DMS53 (cell line): ENCODE measurements at regions not wholly inside any gene's neighbourhood (a gene's known extent, or its start where the extent isn't known, plus 50 kb on each side); places are given as distances from the start of the nearest gene placed in this dataset.

Experiments
- DNase-seq: peaks from one replicate; lab custom pipeline; 2025; lab: John Stamatoyannopoulos, UW

DNA sequence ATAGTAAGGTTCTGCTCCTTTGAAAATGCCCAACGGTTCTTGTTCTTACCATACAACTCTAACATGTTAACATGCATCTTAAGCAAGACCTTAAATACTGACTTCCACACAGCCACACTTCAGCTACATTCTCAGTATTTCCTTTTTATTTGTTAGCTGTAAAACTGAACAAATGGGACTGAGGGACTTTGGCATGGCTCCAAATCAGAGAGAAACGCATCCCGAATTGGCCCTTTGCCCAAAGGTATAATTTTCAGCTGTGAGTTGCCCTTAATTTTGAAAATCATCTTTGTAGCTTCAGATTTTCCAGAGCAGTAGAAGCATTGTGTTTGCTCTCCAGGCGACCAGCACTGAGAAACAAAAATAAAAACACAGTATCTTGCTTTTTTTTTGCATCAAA lies 56.4 kb downstream of the NEUROD6 start:
- no peak for DNase-seq

- no peak for DNase-seq
Observed at GRCh38 chr7:31271641-31272405, 68.7 kb downstream of the NEUROD6 start.

DNA sequence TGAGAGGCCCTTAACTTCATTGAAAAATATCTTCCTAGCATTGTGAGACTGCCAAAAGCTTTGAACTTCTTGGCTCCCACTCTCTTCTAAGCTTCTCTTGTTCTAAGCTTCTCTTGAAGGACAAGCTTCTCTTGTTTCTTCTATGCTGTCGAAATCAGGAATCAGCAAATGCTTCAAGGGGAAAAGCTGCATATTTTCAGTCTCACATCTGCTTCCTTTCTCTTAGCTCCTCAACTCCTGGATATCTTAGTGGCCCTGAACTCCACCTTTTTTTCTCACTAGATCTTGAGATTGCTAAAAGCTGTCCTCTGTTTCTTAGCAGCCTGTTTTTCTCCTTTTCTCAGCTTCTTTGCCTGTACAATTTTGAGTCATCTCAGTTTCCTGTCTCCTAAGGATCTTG lies 73.0 kb downstream of the NEUROD6 start:
- DNase-seq = no peak

DNA sequence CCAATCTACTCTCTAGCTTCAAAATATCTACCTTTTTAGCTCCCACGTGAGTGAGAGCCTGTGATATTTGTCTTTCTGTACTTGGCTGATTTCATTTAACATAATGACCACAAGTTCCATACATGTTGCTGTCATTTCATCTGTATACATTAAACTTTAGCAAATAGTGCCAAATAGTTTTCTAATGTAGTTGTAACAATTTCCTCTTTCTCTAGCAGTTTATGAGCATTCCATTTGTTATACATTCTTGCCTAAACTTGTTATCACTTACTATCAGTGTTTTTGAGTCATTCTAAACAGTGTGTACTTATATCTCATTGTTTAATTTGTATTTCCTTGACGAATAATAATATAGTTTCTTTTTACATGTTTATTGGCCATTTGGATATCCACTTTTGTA lies 77.2 kb downstream of the NEUROD6 start:
- no peak for DNase-seq

- DNase-seq = no peak
Observed at GRCh38 chr7:31261341-31261740, 79.2 kb downstream of the NEUROD6 start.

DNA sequence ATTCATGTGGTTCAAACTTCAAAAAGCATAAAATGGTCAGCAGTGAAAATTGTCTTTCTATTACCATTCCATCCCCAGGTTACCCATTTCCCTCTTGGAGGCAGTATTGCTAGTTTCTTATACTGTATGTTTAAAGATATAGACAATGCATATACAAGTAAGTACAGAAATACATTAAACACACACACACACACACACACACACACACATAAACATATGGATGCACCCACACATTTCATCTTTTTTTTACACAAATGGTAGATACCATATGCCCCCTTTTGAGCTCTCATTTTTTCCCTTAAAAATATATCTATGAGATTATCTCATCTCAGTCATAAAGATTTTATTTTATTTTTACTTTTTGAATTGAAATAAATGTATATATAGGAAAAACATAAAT lies 79.7 kb downstream of the NEUROD6 start:
- DNase-seq = no peak

GRCh38 chr7:31258391-31258790 lies 82.1 kb downstream of the NEUROD6 start:
- DNase-seq = no peak

DNA sequence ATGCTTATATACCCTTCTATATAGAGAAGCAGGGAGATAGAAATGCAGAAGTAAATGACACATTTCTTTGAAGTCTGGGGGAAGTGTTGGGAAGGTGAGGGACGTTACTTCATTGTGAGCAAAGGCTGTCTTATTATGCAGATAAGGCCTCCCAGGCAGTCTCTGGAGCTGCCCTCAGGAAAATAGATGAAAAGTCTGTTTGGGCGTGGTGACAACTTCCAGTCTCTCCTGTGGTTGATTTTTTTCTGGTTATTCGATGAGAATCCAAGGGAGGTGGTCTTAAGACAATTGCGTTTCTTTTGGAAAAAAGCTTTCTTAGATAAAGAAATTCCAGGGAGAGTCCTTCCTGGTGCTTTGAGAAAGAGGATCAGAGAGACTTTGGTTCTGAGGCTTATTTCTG lies 84.0 kb downstream of the NEUROD6 start:
- DNase-seq = no peak

- no peak for DNase-seq
Observed at GRCh38 chr7:31254926-31255325, 85.6 kb downstream of the NEUROD6 start.

- no peak for DNase-seq
Observed at GRCh38 chr7:31253532-31253931, 87.0 kb downstream of the NEUROD6 start.

GRCh38 chr7:31251441-31251840 lies 89.1 kb downstream of the NEUROD6 start:
- DNase-seq = peak; percentile 14

- DNase-seq = no peak
Observed at GRCh38 chr7:31249671-31250070, 90.9 kb downstream of the NEUROD6 start.

- no peak for DNase-seq
Observed at GRCh38 chr7:31236868-31237267, 103.7 kb downstream of the NEUROD6 start.

DNA sequence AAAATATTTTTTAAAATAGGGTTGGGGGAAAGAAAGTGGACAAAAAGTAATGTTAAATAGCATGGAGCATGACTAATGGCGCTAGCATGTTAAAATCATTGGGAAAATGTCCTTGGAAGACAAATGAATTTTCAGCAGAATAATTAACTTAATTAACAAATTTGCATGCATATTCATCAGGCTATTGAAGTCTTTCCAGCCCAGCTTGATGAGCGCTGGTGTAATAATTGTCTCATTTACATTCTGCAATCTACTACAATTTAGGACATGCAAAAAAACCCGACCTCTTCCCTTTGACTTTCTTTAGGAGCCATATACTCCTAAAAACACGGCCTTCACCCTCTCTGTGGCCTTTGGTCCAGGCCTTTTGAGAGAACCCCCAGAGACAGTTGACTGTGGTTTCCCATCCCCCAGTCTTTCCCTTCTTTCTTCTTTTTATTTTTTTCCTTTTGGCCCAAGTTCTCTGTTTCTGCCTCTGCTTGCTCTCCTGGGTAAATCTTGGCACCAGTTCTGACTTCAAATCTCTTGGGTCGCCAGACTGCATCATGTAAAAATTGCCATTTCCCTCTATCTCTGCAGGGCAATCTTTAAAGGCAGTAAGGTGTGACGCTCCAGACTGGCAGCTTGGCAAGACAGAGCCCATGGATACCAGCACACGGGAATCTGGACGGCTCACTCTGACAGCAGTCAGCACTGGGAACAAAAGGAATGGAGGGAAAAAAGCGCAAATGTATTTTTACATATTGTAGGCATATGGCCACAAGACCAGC lies 105.5 kb downstream of the NEUROD6 start:
- DNase-seq = no peak

DNA sequence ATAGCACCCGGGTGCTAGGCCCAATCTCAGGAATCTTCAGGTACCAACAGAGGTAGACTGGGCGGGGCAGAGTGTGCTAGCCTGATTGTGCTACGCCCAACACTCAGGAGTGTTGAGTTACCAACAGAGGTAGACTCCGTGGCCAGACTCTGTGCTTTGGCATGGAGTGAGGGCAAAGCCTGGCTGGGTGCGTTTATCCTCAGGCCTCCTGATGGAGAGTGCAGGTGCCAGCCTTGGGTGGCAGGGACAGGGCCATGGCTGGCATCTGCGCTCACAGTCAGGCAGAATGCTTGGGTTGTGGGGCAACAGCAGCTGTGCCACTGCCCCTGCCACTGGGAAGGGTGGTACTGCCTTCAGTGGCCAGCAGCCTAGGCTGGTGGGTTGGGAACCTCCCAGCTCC lies 111.6 kb downstream of the NEUROD6 start:
- no peak for DNase-seq

DNA sequence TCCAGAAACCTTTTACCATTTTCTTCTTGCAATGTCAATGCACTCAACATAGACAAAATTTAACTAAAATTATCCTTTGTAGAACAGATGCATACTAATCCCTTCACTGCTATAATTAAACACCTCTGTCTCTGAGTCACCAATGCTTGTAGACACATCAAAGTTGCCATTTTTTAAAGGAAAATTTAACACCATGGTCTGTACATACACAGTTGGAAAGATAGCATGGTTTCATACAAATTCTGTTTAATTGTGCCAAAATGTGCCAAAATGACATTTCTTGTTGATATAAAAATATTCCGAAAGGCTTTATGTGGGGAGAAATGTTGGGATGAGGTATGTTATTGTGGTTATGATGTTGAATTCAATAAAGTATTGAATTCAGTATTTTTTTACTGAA lies 125.8 kb downstream of the NEUROD6 start:
- DNase-seq = no peak

GRCh38 chr7:31211281-31211680 lies 129.2 kb downstream of the NEUROD6 start:
- DNase-seq = no peak

DNA sequence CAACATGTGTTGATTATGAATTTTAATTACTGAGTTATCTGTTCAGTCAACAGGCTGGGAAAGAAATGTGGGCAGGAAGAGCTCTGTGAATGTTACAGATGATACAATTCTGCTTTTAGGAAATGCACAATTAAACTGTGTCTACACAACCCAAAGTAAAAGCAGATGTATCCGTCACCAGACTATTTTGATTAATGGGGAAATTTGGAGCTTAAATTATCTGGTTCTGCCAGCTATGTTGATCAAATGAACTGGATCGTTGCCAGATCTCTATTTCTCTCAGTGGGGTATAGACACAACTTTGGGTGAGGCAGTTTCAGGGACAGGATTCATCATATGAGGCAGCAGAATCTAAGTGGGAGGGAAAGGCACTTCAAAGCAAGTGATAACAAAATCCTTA lies 136.5 kb downstream of the NEUROD6 start:
- no peak for DNase-seq

DNA sequence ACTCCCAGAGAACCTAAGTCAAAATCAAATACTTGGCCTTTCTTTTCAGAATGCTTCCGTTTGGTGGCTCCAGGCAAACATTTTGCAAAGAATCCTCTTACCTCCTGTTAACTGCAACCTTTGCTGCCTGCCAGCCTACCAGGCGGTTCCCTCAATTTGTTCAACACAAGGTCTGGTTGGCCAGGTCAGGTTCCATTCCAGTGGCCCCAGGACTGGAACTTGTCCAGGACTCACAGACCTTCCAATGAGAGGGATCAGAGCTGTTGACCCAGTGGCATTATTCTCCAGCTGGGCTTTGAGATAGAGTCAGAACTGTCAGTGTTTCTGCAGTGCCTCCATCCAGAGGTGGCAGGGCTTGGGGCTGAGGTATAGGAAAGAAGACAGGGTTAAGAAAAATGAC lies 137.0 kb downstream of the NEUROD6 start:
- DNase-seq = no peak

- DNase-seq = no peak
Observed at GRCh38 chr7:31202801-31203200, 137.7 kb downstream of the NEUROD6 start.

- DNase-seq = peak; percentile 97
Observed at GRCh38 chr7:31192986-31193385, 140.9 kb downstream of the ADCYAP1R1 start.

DNA sequence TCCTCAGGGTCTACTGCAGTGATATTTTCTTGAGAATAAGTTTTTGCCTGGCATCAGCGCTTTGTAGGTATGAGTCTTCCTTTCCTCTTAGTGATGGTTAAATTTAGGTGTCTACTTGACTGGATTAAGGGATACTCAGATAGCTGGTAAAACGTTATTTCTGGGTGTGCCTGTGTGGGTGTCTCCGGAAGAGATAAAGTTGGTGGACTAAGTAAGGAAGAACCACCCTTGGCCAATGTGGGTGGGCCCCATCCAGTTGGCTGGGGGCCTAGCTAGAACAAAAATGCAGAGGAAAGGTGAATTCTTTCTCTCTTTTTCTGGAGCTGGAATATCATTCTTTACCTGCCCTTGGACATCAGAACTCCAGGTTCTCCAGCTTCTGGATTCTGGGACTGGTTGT lies 138.8 kb downstream of the ADCYAP1R1 start:
- DNase-seq = no peak

DNA sequence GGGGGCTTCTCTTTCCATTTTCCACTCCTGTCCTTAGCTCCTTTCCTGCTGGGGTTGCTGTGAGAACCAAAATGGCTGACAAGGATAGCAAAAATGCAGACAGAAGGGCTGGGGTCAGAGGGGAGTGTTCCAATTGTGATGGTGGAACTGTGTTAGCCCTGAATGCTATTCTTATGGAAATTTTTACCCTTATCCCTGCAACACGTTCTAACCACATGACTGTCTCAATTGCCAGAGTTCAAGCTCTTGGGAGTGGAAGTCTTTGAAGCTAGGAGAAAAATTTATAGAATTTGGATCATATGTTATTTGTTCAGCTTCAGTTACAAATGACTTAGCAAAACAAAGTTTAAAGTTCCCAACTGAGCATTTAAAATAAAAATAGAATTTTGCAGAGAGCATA lies 134.1 kb downstream of the ADCYAP1R1 start:
- DNase-seq = no peak

- peak; percentile 55 for DNase-seq
Observed at GRCh38 chr7:31175672-31176071, 123.6 kb downstream of the ADCYAP1R1 start.
